ENCODE measurements at regions not wholly inside any gene's neighbourhood (a gene's known extent, or its start where the extent isn't known, plus 50 kb on each side); places are given as distances from the start of the nearest gene placed in this dataset.

DNA sequence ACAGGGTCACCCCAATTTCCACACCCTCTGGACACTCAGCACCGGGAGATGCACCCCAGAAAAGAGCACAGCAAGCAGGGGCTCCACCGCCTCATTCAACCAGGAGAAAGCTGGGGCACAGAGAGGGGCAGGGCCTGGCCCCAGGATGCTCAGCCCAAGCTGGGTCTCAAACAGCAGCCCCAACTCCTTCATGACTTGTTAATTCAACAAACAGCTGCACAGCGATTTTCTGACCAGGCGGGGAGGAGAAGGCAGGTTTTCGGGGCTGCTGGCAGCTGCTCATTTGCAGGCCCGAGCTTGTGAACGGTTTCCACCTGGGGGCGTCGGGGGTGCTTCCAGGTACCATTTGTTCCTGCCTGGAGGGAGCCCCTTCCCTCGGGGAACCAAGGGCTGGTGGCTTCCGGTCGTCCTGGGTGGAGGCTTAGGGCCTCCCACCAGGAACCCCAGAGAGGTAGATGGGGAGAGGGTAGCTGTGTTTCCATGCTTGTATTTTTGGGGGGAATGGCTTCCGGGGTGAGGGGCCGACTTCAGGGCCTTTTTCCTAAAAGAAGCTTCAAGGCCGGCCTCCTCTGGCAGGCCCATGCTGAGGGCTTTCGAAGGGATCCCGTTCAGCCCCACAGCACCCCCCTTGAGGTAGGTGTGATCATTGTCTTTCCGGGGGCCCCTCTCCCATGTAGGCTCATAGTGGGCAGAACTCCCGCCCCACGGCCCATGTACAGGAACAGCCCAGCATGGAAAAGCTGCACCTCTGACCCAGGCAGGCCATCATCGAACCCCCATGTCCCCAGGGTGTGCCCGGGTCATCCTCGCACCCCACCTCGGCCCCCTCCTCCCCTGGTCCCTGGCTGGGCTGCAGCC lies 191.6 kb upstream of the GSE1 start:
- no peak for ATAC-seq
- Histone ChIP-seq H3K4me3 (ENCODE audit: low read length) (no peak overlapping the region), H3K9me3 (ENCODE audit: control insufficient read depth, low read length) (no peaks in the 10 kb centered on the region), H3K27me3 (ENCODE audit: control insufficient read depth, insufficient read depth) (no peaks in the 10 kb centered on the region), H3K27ac (ENCODE audit: low read length) (no peak overlapping the region), H3K4me1 (ENCODE audit: control insufficient read depth, insufficient read depth, low read length) (no peaks in the 10 kb centered on the region)
- WGBS: 92% methylated on average over 24 of the region's 24 CpGs
- DNase-seq: peak in 1 of 3 donors; percentile 43
- intact Hi-C loops (cut with DNase I): loop anchor here in 2 of 4 donors (5.0 to 10.0 kb wide), 2 partner anchors 186 to 193 kb away; partner anchors contain the start of gene GSE1 (in 1 of the 2)

DNA sequence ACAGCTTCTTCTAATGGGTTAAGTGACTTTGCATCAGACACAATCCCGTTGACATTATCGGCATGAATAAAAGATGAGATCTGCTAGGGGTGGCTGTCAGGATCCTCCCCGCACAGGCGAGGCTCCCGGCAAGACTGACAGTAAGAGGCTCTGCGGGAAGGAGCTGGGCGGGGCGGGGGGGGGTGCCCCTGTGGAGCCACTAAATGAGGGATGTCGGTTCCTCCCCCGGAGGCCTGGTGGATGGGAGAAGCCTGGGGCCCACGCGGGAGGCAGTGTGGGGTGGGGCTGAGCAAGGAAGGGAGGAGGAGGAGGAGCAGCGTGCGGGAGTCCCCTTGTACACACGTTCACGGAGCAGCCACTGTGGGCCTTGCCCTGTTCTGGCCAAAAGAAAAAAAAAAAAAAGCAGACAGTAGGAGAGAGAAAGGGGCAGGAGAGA lies 190.9 kb upstream of the GSE1 start:
- 68% methylated on average over 16 of the region's 16 CpGs for WGBS
- Histone ChIP-seq H3K27me3 (ENCODE audit: control insufficient read depth, insufficient read depth) (no peaks in the 10 kb centered on the region), H3K9me3 (ENCODE audit: control insufficient read depth, low read length) (no peaks in the 10 kb centered on the region), H3K27ac (ENCODE audit: low read length) (no peak overlapping the region), H3K4me3 (ENCODE audit: low read length) (no peak overlapping the region), H3K4me1 (ENCODE audit: control insufficient read depth, insufficient read depth, low read length) (no peaks in the 10 kb centered on the region)
- ATAC-seq (no peak), DNase-seq (peak in 1 of 3 donors; percentile 53)
- intact Hi-C loops (cut with DNase I): loop anchor here in 2 of 4 donors (5.0 to 10.0 kb wide), 2 partner anchors 185 to 193 kb away; partner anchors contain the start of gene GSE1 (in 1 of the 2)

DNA sequence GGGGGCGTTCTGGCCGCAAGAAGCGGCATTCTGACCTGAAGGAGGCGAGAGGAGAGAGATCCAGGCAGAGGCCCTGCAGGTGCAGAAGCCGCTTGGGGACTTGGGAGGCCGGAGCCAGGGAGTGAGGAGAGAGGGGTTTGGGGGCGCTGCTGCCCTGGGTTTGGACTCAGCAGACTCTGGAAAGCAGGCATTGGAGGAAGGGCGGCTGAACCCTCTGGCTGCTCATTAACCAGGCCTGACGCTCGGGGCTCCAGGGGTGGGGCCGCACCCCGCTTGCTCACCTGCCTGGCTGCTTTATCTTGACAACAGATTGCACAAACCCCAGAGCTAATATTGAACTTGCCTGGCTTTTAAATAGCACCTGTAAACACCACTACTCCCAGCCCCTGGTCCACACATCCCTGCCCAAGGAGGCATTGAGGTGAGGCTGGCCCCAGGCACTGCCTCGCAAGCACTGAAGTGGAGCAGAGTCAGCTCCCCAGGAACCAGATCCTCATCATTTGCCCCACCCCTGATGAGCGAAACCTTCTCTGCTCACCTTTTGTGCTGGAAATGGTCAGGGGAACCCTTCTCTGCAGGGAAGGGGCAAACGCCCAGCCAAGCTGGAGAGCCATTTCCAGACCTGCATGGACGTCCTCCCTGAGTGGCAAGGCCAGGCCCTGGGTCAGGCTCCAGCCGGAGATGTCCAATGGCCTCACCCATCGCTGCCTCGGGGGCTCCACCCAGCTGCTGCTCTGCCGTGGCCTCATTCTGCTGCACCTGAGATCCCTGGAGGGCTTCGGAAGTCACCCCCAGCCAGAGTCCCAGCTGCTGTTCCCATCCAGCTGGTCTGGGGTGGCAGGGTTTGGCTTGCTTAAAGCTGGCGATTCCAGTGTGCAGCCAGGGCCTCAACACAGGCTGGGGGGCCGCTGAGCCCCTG lies 190.2 kb upstream of the GSE1 start:
- WGBS: 94% methylated on average over 23 of the region's 23 CpGs
- DNase-seq: peak in 1 of 3 donors; percentile 50
- Histone ChIP-seq H3K4me1 (ENCODE audit: control insufficient read depth, insufficient read depth, low read length) (no peaks in the 10 kb centered on the region), H3K9me3 (ENCODE audit: control insufficient read depth, low read length) (no peaks in the 10 kb centered on the region), H3K27ac (ENCODE audit: low read length) (no peak overlapping the region), H3K27me3 (ENCODE audit: control insufficient read depth, insufficient read depth) (no peaks in the 10 kb centered on the region), H3K4me3 (ENCODE audit: low read length) (no peak overlapping the region)
- no peak for ATAC-seq
- intact Hi-C loops (cut with DNase I): loop anchor here in 2 of 4 donors (5.0 to 10.0 kb wide), 2 partner anchors 184 to 192 kb away; partner anchors contain the start of gene GSE1 (in 1 of the 2)

DNA sequence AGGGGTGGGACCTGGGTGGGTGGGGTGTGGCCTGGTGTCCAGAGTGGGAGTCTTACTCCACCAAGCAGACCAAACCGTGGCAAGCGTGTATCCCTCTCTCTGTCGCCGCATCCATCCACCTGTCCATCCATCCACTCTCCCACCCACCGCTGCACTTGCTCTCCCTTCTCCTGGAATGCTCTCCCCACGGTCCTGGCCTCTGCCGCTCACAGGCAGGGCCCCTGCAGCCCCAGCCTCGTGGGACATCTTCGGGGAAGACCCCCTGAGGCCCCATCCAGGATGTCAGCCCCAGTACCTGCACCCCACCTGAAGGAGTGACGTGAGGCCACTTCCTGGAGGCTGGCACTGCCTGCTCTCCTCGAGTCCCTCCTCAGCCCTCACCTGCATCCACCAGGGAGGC lies 189.5 kb upstream of the GSE1 start:
- intact Hi-C loops (cut with DNase I): loop anchor here in 2 of 4 donors (5.0 to 10.0 kb wide), 2 partner anchors 184 to 191 kb away; partner anchors contain the start of gene GSE1 (in 1 of the 2)
- Histone ChIP-seq H3K27ac (ENCODE audit: low read length) (no peak overlapping the region), H3K4me3 (ENCODE audit: low read length) (no peak overlapping the region), H3K4me1 (ENCODE audit: control insufficient read depth, insufficient read depth, low read length) (no peaks in the 10 kb centered on the region), H3K9me3 (ENCODE audit: control insufficient read depth, low read length) (no peaks in the 10 kb centered on the region), H3K27me3 (ENCODE audit: control insufficient read depth, insufficient read depth) (no peaks in the 10 kb centered on the region)
- DNase-seq (peak in 1 of 3 donors; percentile 48), ATAC-seq (no peak)
- 86% methylated on average over 11 of the region's 11 CpGs for WGBS

DNA sequence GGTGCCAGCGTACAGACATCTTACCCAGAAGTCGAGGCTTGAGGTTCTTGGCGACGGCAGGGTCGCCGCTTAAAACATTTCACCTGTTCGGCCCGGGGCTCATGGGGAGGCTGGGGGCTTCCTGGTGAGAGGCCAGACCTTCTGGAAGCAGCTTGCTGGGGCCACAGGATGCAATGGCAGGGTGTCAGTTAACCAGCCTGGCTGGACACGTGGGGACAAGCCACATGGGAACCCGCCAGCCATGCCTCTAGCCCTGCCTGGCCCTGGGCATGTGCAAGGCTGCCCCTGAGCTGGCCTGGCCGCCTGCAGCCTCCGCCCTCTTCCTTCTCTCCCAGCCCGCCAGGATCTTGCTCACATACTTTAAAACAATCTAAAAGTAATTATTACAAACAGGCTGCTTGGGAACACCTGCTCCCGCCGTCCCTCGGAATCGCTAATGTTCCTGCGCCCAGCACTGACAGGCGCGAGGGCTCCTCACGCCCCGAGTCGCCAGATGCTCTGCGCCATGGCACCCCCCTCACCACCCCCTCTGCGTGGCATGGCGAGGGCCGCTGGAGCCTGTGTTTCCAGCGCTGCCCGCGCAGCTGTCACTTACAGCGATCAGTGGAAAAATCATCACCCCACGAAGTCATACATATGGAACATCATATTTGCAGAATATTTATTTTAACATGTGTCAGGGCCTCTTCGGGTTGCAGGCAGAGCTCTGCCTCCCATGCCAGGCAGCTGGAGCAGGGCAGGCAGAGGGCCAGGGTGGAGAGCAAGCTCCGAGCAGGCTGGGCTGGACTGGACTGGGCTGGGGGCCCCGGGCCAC lies 188.7 kb upstream of the GSE1 start:
- intact Hi-C loops (cut with DNase I): loop anchor here in 2 of 4 donors (5.0 to 10.0 kb wide), 2 partner anchors 183 to 190 kb away; partner anchors contain the start of gene GSE1 (in 1 of the 2)
- Histone ChIP-seq H3K9me3 (ENCODE audit: control insufficient read depth, low read length) (no peaks in the 10 kb centered on the region), H3K27ac (ENCODE audit: low read length) (no peak overlapping the region), H3K4me1 (ENCODE audit: control insufficient read depth, insufficient read depth, low read length) (no peaks in the 10 kb centered on the region), H3K27me3 (ENCODE audit: control insufficient read depth, insufficient read depth) (no peaks in the 10 kb centered on the region), H3K4me3 (ENCODE audit: low read length) (no peak overlapping the region)
- WGBS: 83% methylated on average over 35 of the region's 35 CpGs
- DNase-seq (peak in 1 of 3 donors; percentile 38), ATAC-seq (no peak)

DNA sequence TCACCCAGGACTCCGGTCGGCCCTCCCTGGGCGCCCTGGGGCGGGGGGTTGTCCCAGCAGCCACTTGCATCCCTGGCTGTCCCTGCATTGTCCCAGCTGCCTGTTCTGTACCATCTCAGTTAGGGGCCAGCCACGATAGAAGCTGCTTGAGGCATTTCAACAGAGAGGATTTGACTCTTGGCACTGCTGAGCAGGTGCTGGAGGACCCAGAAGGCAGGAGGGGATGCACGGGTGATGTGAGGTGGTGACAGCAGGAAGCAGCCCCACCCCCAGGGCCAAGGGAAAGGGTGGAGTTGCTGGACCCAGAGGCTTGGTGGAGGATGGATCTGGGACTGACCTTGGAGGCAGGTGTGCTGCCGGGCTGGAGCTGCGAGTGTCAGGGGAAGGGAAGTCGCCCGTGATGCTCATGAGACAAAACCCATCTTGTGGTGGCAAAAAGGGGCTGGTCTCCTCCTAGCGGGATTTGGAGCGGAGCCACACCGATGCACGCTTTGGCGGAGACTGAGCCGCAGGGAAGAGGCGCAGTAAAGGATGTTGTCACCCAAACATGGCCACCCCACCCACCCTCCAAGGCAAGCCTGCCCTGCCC lies 188.0 kb upstream of the GSE1 start:
- ATAC-seq (no peak), DNase-seq (no peak)
- no peak overlapping the region for H3K4me3 ChIP-seq (ENCODE audit: low read length)
- H3K27ac ChIP-seq (ENCODE audit: low read length): no peak overlapping the region
- no peaks in the 10 kb centered on the region for H3K27me3 ChIP-seq (ENCODE audit: control insufficient read depth, insufficient read depth)
- no peaks in the 10 kb centered on the region for H3K4me1 ChIP-seq (ENCODE audit: control insufficient read depth, insufficient read depth, low read length)
- H3K9me3 ChIP-seq (ENCODE audit: control insufficient read depth, low read length): no peaks in the 10 kb centered on the region
- 64% methylated on average over 17 of the region's 17 CpGs for WGBS
- intact Hi-C loops (cut with DNase I): loop anchor here in 1 of 4 donors (10.0 kb wide), 1 partner anchor 190 kb away; the partner anchor contains the start of gene GSE1

DNA sequence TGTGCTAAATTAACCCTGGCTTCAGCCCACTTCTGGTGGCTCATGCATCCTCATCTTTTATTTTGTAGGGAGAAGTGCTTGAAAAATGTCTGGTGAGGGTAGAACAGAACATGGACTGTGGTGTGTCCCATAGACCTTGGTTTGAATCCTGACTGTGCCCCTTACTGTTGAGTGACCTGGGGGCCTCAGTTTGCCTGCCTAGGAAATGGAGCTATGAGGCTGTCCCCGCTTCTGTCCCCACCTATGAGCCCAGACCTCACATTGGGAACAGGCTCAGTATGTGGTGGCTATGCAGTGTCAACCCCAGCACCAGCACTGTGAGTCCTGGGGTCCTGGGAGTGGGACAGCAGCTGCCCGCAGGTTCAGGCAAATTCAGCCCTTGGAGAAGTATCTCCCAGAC lies 186.3 kb upstream of the GSE1 start:
- intact Hi-C loops (cut with DNase I): loop anchor here in 1 of 4 donors (10.0 kb wide), 1 partner anchor 188 kb away; the partner anchor contains the start of gene GSE1
- 98% methylated on average over 2 of the region's 2 CpGs for WGBS
- H3K9me3 ChIP-seq (ENCODE audit: control insufficient read depth, low read length): no peaks in the 10 kb centered on the region
- no peak overlapping the region for H3K27ac ChIP-seq (ENCODE audit: low read length)
- H3K4me1 ChIP-seq (ENCODE audit: control insufficient read depth, insufficient read depth, low read length): no peaks in the 10 kb centered on the region
- no peak for DNase-seq
- H3K4me3 ChIP-seq (ENCODE audit: low read length): no peak overlapping the region
- no peak for ATAC-seq
- H3K27me3 ChIP-seq (ENCODE audit: control insufficient read depth, insufficient read depth): no peaks in the 10 kb centered on the region

DNA sequence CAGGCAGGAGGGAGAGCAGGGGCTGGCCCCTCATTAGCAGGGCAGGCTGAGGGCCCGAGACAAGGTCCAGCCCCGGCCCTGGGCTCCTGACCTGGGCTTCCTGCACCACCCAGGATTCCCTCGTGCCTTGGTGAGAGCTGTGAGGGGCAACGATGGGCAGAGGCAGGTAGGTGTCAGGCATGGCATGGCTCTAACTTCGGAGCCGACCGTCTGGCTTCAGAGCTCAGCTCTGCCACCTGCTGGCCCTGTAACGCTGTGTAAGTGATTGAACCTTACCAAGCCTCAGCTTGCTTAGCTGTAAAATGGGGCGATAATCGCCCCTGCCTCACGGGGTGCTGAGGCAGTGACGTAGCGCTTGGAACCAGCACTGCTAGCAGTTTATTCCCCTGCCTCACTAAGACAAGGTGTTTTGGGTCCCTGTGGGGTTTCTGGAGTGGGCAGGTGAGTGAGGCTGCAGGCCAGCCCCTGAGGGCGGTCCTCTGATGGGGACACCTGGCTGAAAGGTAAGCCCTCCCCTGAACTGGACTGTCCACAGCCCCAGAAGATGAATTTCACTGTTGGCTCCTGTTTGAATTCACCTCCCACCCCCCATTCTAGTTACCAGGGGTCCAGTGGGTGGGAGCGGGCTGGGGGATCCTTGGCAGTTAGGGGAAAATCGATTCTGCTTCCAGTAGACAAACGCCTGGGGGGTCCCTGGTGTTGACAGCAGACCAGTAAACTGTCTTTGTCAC lies 184.8 kb upstream of the GSE1 start:
- intact Hi-C loops (cut with DNase I): loop anchor here in 1 of 4 donors (10.0 kb wide), 1 partner anchor 186 kb away; the partner anchor contains the start of gene GSE1
- H3K27me3 ChIP-seq (ENCODE audit: control insufficient read depth, insufficient read depth): no peaks in the 10 kb centered on the region
- H3K9me3 ChIP-seq (ENCODE audit: control insufficient read depth, low read length): no peaks in the 10 kb centered on the region
- H3K4me1 ChIP-seq (ENCODE audit: control insufficient read depth, insufficient read depth, low read length): no peaks in the 10 kb centered on the region
- H3K27ac ChIP-seq (ENCODE audit: low read length): no peak overlapping the region
- peak; percentile 13 to 25 for ATAC-seq
- DNase-seq: peak in 2 of 3 donors; percentile 73 to 83
- H3K4me3 ChIP-seq (ENCODE audit: low read length): no peak overlapping the region
- 64% methylated on average over 17 of the region's 17 CpGs for WGBS
